ENCODE measurements at regions not wholly inside any gene's neighbourhood (a gene's known extent, or its start where the extent isn't known, plus 50 kb on each side); places are given as distances from the start of the nearest gene placed in this dataset.
"Not testable (repeated sequence)": the region's sequence is repeated elsewhere in the genome, so short reads cannot be mapped to it uniquely, and the experiment has no call there.

DNA sequence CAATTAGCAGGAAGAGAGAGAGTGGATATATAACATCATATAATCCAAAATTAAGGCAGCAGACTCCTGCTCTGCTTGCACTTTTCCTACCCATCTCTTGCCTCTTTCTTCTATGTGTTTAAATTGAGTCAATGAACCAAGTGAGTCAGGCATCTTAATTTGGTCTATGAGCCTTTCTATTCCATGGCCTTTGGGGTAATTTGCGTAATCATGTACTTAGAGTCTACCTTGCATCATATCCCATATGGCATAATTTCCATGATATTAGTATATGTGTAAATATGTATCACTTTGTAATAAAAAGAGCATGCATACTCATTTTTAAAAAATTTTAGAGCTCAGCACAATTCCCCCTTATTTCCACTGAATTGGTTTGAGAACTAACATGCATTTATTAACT is 555.2 kb downstream of the STK39 start:
- no peak for DNase-seq

DNA sequence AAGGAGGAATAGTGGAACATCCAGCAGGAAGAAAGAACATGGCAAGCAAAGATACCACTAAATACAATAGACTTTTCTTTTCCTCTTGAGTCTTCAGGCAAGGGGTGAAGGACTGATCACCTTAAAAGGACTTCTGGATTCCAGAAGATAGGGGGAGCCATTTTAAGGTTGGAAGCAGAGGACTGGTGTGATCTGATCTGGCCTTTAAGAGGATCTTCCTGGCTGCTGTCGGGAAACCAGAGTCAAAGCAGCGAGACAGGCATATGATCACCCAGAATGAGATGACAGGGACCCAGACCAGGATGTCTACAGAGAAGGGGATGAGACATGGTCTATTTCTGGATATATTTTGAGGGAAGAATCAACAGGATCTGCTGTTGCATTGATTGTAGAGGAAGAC is 558.0 kb downstream of the STK39 start:
- DNase-seq = no peak

DNA sequence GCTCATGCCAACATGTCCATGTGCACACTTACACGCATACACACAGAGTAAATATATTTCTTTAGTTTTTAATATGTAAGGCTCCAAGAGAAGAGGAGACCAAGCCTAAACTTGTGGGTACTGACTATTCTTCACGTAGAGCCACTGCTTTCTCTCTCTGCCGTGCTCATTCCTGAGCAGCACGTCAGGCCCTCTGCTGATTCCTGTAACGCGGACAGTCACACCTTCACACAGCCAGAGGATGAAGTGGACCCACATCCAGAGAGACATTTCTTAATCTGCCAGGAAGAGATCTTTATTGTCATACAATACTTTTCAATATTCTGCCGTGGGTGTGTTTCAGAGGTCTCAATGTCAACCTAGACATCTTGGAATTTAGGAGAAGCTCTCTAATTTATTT is 560.7 kb downstream of the STK39 start:
- DNase-seq = no peak

DNA sequence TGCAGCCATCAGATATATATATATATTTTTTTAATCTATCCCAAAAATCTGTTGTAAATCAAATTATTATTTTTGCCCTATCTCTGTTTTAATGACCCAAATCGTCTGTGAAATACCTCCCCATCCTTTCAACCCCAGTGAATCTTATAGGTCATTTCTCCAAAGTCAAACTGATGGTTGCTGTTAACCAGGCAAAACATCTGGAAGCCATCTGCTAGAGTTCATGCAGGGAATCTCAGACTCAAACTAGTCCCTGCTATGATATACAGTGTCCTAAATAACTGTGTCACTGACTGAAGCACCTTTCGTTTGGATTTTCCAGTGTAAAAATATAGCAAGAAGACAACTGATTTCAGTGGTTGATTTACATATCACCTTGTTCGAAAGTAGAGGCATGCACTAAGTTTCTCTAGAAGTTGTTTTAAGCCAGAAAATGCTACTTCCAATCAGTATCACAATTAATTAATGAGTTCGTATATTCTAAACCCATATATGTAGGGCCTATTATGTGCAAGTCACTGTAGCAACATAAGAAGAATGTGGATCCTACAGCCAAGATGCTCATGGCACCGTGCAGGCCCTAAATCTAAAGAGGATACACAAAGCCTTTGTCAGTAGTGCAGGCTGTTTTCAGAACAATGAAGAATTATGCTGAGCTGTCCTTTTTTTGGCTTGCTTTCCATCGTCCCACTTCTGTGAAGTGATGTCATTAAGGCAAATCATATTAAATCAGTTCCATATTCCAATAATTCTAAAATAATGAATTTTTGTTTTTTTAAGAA is 566.0 kb downstream of the STK39 start:
- peak in 9 of 51 donors; percentile 1 to 42 (median 22) for DNase-seq

DNA sequence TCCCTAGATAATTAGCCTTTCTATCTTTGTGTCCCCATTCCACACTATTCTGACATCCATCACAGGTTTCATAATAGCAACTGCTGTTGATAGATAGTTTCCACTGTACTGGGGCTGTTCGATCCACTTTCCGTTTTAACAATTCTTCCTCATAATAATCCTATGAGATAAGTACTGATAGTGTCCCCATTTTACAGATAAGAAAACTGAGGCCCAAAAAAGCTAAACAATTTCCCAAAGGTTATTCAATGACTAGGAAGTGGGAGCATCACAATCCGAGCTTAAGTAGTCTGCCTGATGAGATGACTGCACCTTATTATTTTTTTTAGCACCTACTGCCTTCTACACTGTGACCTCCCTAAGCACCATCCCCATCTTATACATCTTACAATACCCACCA is 569.2 kb downstream of the STK39 start:
- no peak for DNase-seq

DNA sequence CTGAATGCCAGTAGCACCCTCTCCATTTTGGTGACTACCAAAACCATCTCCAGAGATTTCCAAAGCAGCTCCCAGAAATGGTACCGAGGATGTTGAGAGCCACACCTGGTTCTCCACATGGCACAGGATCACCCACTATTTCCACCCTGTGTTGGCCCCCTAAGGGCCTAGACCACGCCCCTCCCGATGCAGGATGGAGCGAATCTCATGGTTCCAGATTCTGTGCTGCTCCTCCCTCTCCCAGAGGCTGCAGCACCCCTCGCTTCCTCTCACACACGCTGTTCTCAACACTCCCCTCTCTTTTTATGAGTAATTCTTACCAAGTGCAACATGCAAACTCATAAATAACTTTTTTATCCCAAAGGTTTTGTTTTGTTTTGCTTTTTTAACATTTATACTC is 571.5 kb downstream of the STK39 start:
- DNase-seq = no peak

DNA sequence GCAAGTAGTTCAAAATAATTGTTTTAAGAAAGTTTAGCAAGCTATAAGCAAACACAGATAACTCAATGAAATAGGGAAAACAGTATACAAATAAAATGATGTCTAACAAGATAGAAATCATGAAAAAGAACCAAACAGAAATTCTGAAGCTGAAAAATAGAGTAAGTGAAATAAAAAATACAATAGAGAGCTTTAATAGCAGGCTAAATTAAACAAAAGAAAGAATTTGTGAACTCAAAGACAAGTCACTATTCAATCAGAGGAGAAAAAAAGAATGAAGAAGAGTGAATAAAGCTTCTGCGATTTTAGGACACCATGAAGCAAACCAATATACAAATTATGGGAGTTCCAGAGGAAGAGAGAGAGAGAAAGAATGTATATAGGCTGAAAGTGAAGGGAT is 576.8 kb downstream of the STK39 start:
- no peak for DNase-seq

DNA sequence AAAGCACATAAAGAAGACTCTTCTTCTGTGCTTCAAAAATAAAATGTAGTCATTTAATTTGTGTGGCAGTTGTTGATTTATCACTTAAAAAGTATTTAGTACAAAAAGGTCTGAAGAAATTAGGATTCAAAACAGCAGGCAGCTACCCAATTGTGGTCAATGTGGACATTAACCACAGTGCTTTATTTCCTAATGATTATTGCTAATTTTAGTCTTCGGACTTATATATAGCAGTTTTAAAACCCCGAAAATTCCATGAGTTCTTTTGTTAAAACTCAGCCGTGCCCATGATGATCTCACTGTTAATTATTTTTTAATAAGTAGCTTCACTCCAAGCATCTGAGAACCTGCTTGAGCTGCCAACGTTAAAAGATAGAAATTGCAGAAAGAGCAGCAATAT is 594.3 kb downstream of the STK39 start:
- no peak for DNase-seq

DNA sequence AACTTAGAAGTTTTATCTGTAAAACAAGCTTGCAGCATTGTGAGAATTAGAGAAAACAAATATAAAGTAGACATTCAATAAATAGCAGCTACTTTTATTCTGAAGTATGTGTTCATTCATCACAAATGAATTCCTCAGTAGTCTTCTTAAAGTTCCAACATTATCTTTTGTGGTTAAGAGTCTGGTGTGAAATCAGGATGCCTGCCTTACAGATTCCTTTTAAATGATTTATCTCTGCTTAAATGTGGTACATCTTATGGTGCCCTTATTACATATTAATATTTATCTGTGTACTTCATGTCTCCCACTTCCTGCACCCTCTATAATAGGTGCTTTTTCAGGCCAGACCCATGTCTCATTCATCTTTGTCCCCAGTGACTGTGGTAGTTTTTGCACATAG is 595.0 kb downstream of the STK39 start:
- no peak for DNase-seq

DNA sequence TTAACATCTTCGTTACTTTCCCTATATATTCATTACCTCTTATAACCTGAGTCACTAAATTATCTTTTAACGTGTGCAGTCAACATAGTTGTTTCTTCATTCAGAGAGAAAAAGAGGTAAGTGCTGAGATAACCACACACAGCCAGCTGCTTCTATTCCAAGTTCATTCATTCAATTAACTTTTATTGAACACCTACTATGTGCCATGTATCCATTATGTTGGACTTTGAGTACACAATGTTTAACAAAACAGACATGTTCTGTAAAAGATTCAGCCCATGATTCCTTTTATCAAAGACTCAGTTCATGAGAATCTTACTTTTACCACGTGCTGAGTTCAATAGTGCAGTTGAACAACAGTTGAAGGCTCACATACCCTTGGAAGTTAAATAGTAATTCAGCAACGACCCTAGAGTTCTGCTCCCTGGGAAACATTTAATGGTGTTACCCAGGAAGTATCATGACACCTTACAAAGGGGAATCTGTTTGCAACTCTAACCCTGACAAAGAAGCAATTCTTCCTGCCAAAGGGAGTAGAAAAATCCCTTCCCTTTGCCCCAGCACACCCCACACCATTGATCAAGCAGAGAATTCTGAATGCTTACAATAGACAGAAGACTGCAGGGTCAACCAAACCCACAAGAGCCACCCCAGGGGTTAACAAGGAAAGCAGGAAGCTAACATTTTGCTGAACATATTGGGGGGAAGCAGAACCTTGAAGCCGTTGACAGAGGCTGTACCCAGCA is 595.8 kb downstream of the STK39 start:
- no peak for DNase-seq

DNA sequence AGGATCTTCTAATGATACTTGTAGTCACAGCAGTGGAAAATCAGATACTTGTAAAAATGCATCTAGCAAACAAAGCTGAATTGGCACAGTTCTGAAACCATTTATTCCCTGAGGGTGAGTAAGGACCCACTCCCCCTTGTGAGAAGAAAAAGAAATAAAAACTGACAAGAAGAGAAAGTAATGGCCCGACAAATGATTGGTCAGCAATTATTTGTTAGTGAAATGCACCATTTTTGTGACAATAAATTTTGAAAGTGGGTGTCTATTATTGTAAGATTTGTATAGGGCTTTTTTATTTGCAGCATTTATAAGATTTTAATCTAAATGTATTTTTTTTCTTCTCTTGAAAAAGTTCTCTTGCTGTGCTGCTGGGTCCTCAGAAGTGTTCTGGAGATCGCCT is 600.8 kb downstream of the STK39 start:
- DNase-seq = no peak

DNA sequence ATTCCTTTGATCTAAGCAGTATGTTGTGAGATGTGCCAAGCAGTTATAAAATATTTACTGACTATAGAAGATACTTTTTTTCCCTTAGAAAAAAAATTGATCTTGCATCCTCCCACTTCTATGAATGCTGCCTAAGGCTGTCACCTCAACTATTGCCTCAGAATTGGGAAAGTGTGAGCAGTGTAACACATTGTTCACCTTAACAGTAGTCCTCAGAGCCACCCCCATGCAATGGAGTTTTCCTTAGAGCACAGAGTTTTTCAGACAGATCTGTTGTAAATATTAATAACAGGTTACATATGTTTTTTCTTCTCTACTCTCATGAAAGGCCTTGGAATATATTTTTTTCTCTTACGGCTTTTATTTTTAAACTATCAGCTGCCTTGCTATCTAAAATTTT is 607.3 kb downstream of the STK39 start:
- no peak for DNase-seq

DNA sequence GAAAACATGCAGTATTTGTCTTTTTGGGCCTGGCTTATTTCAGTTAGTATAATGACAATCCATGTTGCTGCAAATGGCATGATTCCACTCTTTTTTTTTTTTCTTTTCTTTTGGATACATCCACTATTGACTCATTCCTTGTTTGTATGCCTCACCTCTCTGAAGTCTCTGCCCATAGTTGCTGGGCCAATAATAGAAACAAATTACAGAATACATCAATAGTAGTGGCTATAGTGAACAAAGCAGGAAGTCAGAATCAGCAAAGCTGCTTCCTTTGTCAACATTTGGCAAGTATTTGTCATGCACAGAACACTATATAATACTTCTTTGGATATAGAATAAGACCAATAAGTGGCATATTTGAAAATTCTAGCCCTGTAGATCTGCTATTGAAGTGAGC is 609.7 kb downstream of the STK39 start:
- no peak for DNase-seq

DNA sequence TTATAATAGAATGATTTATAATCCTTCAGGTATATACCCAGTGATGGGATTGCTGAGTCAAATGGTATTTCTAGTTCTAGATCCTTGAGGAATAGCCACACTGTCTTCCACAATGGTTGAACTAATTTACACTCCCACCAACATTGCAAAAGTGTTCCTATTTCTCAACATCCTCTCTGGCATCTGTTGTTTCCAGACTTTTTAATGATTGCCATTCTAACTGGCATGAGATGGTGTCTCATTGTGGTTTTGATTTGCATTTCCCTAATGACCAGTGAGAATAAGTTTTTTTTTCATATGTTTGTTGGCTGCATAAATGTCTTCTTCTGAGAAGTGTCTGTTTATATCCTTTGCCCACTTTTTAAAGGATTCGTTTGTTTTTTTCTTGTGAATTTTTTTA is 615.1 kb downstream of the STK39 start:
- DNase-seq = not testable (repeated sequence)

DNA sequence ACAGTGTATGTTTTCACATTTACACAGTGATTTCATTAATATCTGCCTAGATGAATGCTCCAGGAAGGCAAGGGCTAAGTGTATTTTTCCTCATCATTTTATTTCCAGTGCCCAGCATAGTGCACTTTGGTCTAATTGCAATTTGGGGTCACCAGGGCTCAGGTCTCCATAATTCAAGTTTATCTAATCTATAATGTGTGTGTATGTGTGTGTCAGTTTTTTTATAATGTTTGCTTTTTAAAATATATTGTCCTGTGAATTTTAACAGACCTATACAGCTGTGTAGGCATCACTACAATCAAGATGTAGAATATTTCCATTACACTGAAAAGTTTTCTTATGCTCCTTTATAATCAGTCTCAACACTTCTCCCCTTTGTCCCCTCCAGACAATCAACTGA is 620.4 kb downstream of the STK39 start:
- DNase-seq = no peak

DNA sequence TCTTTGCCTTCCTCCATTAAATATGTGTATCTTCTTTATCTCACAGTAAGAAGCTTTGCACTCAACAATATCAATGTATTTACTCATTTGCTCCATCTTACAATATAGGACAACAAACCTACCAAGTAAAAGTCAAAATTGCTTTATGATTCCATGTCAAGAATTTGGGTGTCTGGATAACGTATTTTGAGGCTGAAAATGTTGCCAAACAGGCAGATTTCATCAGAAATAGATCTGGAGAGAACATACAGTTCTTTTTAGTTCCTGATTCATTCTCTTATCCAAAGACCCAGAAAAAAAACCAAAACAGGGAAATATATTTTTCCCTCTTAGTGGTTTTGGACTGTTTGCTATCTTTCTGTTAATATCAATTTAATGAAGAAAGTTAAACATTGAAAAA is 621.1 kb downstream of the STK39 start:
- DNase-seq = no peak

DNA sequence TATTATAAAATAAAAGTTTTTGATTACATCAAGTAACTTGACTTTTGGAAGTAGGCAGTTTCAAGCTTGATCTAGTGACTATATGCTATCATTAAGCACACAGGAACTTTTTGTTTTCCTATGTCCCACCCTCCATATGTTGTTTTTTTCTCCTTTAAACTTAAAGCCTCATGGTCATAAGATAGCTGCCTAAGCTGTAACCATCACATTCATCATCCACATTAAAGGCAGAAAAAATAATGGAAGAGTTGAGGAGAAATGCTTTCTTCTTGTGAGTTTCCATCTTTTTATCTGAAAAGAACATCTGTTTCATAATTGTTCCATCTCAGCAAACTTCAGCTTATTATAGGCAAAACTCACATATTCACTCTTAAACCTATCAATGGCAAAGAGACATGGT is 630.4 kb downstream of the STK39 start:
- DNase-seq = no peak

DNA sequence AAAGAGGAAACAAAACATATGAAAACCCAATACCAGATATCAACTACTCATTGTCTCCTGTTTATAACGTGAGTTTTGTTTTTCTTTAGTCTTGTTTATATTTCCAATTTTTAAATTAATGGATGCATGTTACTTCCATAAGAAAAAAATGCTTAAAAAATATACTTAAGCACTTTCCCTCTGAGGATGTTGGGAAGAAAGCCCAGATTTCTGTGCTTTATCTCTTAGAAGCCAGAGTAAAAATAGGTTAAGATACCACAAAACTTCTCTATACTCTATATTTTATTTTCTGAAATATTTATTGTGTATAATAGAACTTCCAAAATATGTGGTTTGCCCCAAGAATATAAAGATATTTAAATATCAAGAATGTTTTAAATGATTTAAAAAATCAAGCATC is 633.9 kb downstream of the STK39 start:
- DNase-seq = no peak

DNA sequence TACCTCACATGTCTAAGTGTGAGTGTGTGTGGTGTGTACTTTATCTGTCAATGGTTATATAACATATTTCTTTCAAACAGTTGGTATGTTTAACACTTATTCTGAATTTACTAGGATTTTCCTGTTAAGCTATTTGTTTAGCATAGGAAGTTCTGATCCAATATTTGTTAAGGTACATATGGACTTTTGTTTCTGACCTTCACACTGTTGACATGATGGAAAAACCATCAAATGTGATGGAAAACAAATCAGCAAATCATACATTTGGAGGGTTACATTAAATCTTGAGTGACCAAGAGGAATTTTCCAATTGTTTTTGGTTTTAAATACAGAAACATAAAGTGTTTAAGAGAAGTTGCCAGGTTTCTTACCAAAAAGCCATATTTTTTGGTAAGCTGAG is 638.9 kb downstream of the STK39 start:
- DNase-seq = no peak

DNA sequence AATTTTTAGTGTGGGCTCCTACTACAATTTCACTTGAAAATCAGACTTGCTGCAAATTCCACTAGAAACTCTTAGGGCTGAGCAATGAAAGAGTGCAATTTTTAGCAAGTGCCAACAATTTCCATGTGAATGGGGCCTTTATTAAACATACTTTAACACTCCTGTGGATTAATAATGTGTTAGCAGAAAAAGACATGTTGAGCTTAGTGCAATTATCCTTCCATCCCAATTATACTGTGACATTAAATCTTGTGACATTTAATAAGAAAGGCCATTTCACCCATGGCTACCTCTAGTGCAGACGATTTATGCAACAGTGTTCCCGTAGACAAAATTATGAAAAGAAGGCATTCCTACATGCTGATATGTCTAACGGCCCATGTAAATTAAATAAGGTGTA is 639.7 kb downstream of the STK39 start:
- no peak for DNase-seq

DNA sequence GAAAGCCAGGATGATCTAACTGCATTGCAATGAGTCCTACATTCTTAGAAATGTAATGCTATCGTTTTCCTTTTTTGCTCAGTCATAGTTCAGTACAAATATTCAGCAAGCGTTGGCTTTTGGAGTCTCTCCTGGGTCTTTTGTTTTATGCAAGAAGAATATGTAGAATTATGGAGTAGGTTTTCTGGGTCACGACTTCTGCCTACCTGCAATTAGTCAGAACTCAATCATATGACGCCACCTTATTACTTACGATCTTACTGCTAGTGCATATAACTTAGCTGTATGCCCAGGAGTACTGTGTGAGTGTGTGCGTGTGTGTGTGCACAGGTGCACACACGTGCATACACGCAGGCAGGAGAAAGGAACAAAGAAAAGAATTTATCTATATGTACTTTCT is 640.2 kb downstream of the STK39 start:
- DNase-seq = no peak

DNA sequence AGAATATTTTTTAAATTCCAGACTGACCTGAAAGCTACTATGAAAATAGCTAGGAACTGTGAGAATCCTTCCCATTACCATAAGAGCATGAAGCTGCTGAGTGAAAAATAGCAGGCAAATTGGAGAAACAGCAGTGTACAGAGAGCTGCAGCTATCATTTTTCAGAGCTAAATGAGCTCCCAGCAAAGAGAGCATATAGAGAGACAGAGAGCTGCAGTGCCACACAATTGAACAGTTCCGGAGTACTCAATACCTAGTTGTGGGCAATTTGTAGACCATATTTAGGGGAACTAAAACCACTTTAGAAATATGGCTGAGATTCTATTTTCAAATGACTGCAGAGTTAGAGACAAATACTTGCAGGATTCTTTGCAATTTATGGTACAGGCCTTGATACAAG is 645.3 kb downstream of the STK39 start:
- DNase-seq = no peak

DNA sequence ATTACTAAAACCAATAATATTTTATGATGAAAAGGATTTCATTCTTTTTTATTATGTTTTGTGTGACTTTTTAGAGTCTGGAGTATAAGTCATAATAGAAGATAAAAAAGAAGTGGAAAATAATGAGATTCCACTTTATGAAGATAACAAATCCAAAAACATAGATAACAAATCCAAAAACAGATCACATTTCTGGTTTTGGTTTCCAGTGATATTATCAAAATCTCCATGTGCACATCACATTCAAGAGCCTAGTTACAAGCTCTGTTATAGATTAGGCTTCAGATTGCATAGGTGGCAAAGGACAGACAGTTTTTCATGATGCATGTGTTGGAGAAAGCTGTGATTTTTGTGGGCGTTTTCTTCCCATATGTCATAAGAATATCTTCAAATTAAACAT is 648.2 kb downstream of the STK39 start:
- DNase-seq = no peak

Measured in hypothalamus (tissue), 51 donors.